ENCODE measurements at regions not wholly inside any gene's neighbourhood (a gene's known extent, or its start where the extent isn't known, plus 50 kb on each side); places are given as distances from the start of the nearest gene placed in this dataset.

GRCh38 chr12:115140981-115141655 lies 457.1 kb upstream of the TBX3 start:
- no peak for DNase-seq

- DNase-seq, result no peak
Measured at GRCh38 chr12:115137812-115138521, 454.0 kb upstream of the TBX3 start.

- DNase-seq, result no peak
Measured at GRCh38 chr12:115135800-115136211, 451.8 kb upstream of the TBX3 start.

- no peak for DNase-seq
Measured at GRCh38 chr12:115134298-115134697, 450.3 kb upstream of the TBX3 start.

- no peak for DNase-seq
Measured at GRCh38 chr12:115132905-115133304, 448.9 kb upstream of the TBX3 start.

GRCh38 chr12:115132145-115132544 lies 448.2 kb upstream of the TBX3 start:
- no peak for DNase-seq

- no peak for DNase-seq
Measured at GRCh38 chr12:115129727-115130126, 445.8 kb upstream of the TBX3 start.

- no peak for DNase-seq
Measured at GRCh38 chr12:115121053-115121452, 437.1 kb upstream of the TBX3 start.

- DNase-seq, result no peak
Measured at GRCh38 chr12:115118177-115118724, 434.3 kb upstream of the TBX3 start.

- no peak for DNase-seq
Measured at GRCh38 chr12:115114140-115114539, 430.2 kb upstream of the TBX3 start.

- DNase-seq, result no peak
Measured at GRCh38 chr12:115109863-115110262, 425.9 kb upstream of the TBX3 start.

GRCh38 chr12:115108129-115109100 lies 424.4 kb upstream of the TBX3 start:
- DNase-seq, result no peak

GRCh38 chr12:115103884-115104883 lies 420.2 kb upstream of the TBX3 start:
- DNase-seq, result no peak

- no peak for DNase-seq
Measured at GRCh38 chr12:115102450-115102849, 418.5 kb upstream of the TBX3 start.

- no peak for DNase-seq
Measured at GRCh38 chr12:115101520-115101919, 417.5 kb upstream of the TBX3 start.

- DNase-seq, result no peak
Measured at GRCh38 chr12:115097416-115097815, 413.4 kb upstream of the TBX3 start.

- no peak for DNase-seq
Measured at GRCh38 chr12:115096588-115097397, 412.8 kb upstream of the TBX3 start.

- DNase-seq, result no peak
Measured at GRCh38 chr12:115095073-115095748, 411.2 kb upstream of the TBX3 start.

GRCh38 chr12:115094163-115094816 lies 410.3 kb upstream of the TBX3 start:
- DNase-seq, result no peak

- DNase-seq, result no peak
Measured at GRCh38 chr12:115093261-115093660, 409.3 kb upstream of the TBX3 start.

Measured in NCI-H2107 (cell line).